ENCODE measurements at regions not wholly inside any gene's neighbourhood (a gene's known extent, or its start where the extent isn't known, plus 50 kb on each side); places are given as distances from the start of the nearest gene placed in this dataset.

DNA sequence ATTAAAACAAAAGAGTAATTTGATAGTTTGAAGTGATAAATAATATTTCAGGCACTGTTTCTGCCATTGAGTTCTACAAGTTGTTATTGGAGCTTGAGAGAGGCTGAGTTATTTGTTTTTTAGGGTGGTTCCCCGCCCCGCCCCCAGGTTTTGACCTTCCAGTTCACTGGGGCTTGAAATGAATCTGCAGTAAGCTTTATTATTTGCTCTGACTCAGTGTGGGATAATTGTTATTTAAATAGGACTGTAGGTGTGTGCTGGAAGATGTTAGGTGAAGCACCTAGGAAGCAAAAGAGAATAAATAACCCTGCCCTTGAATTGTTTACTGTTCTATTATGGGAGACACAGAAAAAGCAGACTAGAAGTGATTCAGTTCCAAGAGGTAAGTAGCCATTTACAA is 81.2 kb upstream of the KCNIP4 start:
- DNase-seq (ENCODE audit: low spot score), result no peak
- no peak for TF ChIP-seq CTCF (IDR thresholded peaks at IDR 0.05; ENCODE audit: extremely low read depth, insufficient read depth, missing control alignments)
- in situ Hi-C loops (cut with MboI; ENCODE audit: low pct_unique_long_range_greater_than_20kb, low sequenced_read_pairs, unreplicated experiment), result no loop called here

DNA sequence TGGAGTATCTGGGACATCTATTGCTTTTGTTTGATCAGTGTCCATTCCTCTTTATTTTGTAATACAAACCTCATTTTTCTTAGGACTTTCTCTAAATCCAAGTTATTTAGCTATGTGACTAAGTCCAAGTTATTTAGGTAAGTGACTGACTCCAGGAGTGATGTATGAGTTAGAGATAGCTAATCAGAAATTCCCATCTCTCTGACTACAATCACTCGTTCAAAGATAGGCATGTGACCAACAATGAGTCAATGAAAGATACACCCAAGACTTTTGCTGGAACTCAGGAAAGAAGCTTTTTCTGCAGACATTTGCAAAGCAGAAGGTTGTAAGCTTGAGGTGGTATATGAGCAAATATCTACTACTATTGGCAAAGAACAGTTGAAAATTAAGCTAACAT is 72.5 kb upstream of the KCNIP4 start:
- no peak for TF ChIP-seq CTCF (IDR thresholded peaks at IDR 0.05; ENCODE audit: extremely low read depth, insufficient read depth, missing control alignments)

DNA sequence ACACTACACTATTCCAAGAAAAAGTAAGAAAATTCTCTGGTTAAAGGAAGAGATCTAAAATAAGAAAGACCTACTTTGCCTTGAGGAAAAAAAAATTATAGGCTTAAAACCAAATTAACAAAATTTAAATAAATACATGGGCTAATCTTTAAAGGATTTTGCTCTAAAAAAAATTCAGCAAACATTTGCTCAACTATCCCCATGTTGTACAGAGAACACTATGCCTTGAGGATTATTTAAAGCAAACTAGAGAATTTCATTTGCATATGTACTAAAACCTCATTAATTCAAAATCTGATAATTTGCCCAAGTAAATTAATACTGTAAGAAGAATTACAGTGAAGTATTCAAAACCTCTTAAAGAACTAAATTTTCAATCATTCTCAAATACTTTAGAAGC is 71.6 kb upstream of the KCNIP4 start:
- in situ Hi-C loops (cut with MboI; ENCODE audit: low pct_unique_long_range_greater_than_20kb, low sequenced_read_pairs, unreplicated experiment), result no loop called here
- no peak for TF ChIP-seq CTCF (IDR thresholded peaks at IDR 0.05; ENCODE audit: extremely low read depth, insufficient read depth, missing control alignments)
- no peak for DNase-seq (ENCODE audit: low spot score)

More for the DNA sequence above, 72.5 kb upstream of the KCNIP4 start:
- no peak for DNase-seq (ENCODE audit: low spot score)
- in situ Hi-C loops (cut with MboI; ENCODE audit: low pct_unique_long_range_greater_than_20kb, low sequenced_read_pairs, unreplicated experiment), result no loop called here

GRCh38 chr4:22019676-22020075 is 71.1 kb upstream of the KCNIP4 start:
- no peak for TF ChIP-seq CTCF (IDR thresholded peaks at IDR 0.05; ENCODE audit: extremely low read depth, insufficient read depth, missing control alignments)
- DNase-seq (ENCODE audit: low spot score), result no peak
- in situ Hi-C loops (cut with MboI; ENCODE audit: low pct_unique_long_range_greater_than_20kb, low sequenced_read_pairs, unreplicated experiment), result no loop called here

GRCh38 chr4:22014222-22014741 is 65.7 kb upstream of the KCNIP4 start:
- DNase-seq (ENCODE audit: low spot score), result no peak
- in situ Hi-C loops (cut with MboI; ENCODE audit: low pct_unique_long_range_greater_than_20kb, low sequenced_read_pairs, unreplicated experiment), result no loop called here
- TF ChIP-seq CTCF (IDR thresholded peaks at IDR 0.05; ENCODE audit: extremely low read depth, insufficient read depth, missing control alignments), result no peak

DNA sequence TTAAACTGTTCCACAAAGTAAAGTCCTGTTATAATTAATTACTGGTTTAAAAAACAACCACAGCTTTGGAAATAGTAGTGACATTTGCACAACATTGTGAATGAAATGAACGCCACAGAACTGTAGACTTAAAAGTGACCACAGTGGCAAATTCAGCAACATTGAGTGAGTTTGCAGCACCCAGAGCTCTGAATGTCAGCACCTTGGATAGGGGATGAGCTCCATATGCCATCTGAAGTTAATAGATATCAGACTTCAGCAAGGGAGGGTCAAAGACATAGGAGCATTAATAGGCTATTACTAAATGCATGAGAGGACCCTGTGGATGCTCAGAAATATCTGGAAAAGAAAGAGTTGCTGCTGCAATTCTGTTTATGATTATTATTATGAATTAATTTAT is 55.3 kb upstream of the KCNIP4 start:
- in situ Hi-C loops (cut with MboI; ENCODE audit: low pct_unique_long_range_greater_than_20kb, low sequenced_read_pairs, unreplicated experiment), result no loop called here
- DNase-seq (ENCODE audit: low spot score), result no peak
- TF ChIP-seq CTCF (IDR thresholded peaks at IDR 0.05; ENCODE audit: extremely low read depth, insufficient read depth, missing control alignments), result no peak
